Coronary artery (tissue), 2 donors: ENCODE measurements at regions not wholly inside any gene's neighbourhood (a gene's known extent, or its start where the extent isn't known, plus 50 kb on each side); places are given as distances from the start of the nearest gene placed in this dataset.

Experiments
- DNase-seq: peaks from one replicate; pipeline ENCODE4 v3.0.0-alpha.2; 2017; ENCODE audit warnings: low spot score
- H3K27ac ChIP-seq, 2 donors: fragments of 200-600 bp; sonication (generic); one replicate each; pipeline ENCODE4 v1.5.1; 2016 to 2019
- H3K4me3 ChIP-seq: fragments of 200-600 bp; sonication (generic); 2 replicates; pipeline ENCODE4 v1.5.1; 2016; ENCODE audit warnings: mild to moderate bottlenecking, moderate library complexity
- CTCF ChIP-seq: fragments of 200-600 bp; sonication (generic); IDR thresholded peaks from one replicate; pipeline ENCODE4 v1.5.1; 2019; ENCODE audit warnings: antibody characterized with exemption

GRCh38 chr3:153348457-153349107, 186.6 kb downstream of the RAP2B start:
- DNase-seq: no peak
- no peak overlapping the region for H3K4me3 ChIP-seq
- no peak overlapping the region for H3K27ac ChIP-seq
- no peak for TF ChIP-seq CTCF

GRCh38 chr3:153349108-153349499, 187.1 kb downstream of the RAP2B start:
- Histone ChIP-seq H3K4me3 (no peak overlapping the region), H3K27ac (no peak overlapping the region)
- no peak for DNase-seq
- TF ChIP-seq CTCF: no peak

GRCh38 chr3:153350420-153350819, 188.4 kb downstream of the RAP2B start:
- TF ChIP-seq CTCF: no peak
- Histone ChIP-seq H3K27ac (no peak overlapping the region), H3K4me3 (no peak overlapping the region)
- DNase-seq: no peak

GRCh38 chr3:153354641-153355040, 192.6 kb downstream of the RAP2B start:
- H3K27ac ChIP-seq: no peak overlapping the region
- DNase-seq: no peak
- no peak for TF ChIP-seq CTCF
- H3K4me3 ChIP-seq: no peak overlapping the region

GRCh38 chr3:153355559-153355958, 193.5 kb downstream of the RAP2B start:
- DNase-seq: no peak
- no peak for TF ChIP-seq CTCF
- Histone ChIP-seq H3K4me3 (no peak overlapping the region), H3K27ac (no peak overlapping the region)

GRCh38 chr3:153356908-153357307, 194.9 kb downstream of the RAP2B start:
- Histone ChIP-seq H3K27ac (no peak overlapping the region), H3K4me3 (no peak overlapping the region)
- no peak for TF ChIP-seq CTCF
- no peak for DNase-seq

GRCh38 chr3:153357436-153357835, 195.4 kb downstream of the RAP2B start:
- H3K27ac ChIP-seq: no peak overlapping the region
- no peak for TF ChIP-seq CTCF
- no peak overlapping the region for H3K4me3 ChIP-seq
- no peak for DNase-seq
